HEK293T (cell line): ENCODE measurements at regions not wholly inside any gene's neighbourhood (a gene's known extent, or its start where the extent isn't known, plus 50 kb on each side); places are given as distances from the start of the nearest gene placed in this dataset.

Experiments
- ARNT ChIP-seq: fragments of 450-650 bp; IDR thresholded peaks from 2 replicates; pipeline ENCODE4 v1.6.1; 2017; ENCODE audit warnings: mild to moderate bottlenecking
- BHLHE40 ChIP-seq: fragments of 450-650 bp; IDR thresholded peaks from 2 replicates; pipeline ENCODE4 v1.6.1; 2016; ENCODE audit warnings: mild to moderate bottlenecking, moderate library complexity, borderline replicate concordance
- CTBP1 ChIP-seq: fragments of 450-650 bp; IDR thresholded peaks from 2 replicates; pipeline ENCODE4 v1.6.1; 2016; ENCODE audit warnings: borderline replicate concordance
- ELF4 ChIP-seq: fragments of 450-650 bp; IDR thresholded peaks from 2 replicates; pipeline ENCODE4 v1.6.1; 2017; ENCODE audit warnings: antibody characterized with exemption
- FOXA1 ChIP-seq: fragments of 450-650 bp; IDR thresholded peaks from 2 replicates; pipeline ENCODE4 v1.6.1; 2016; ENCODE audit warnings: mild to moderate bottlenecking
- FOXK2 ChIP-seq: fragments of 450-650 bp; IDR thresholded peaks from 2 replicates; pipeline ENCODE4 v1.6.1; 2016; ENCODE audit warnings: mild to moderate bottlenecking
- FOXM1 ChIP-seq: fragments of 450-650 bp; IDR thresholded peaks from 2 replicates; pipeline ENCODE4 v1.6.1; 2017; ENCODE audit warnings: mild to moderate bottlenecking, borderline replicate concordance
- SP1 ChIP-seq: fragments of 450-650 bp; IDR thresholded peaks from 2 replicates; pipeline ENCODE4 v1.6.1; 2017
- SUZ12 ChIP-seq: fragments of 450-650 bp; IDR thresholded peaks from 2 replicates; pipeline ENCODE4 v1.6.1; 2016; ENCODE audit warnings: mild to moderate bottlenecking
- TARDBP ChIP-seq: fragments of 450-650 bp; IDR thresholded peaks from 2 replicates; pipeline ENCODE4 v1.6.1; 2016
- ZNF384 ChIP-seq: fragments of 450-650 bp; IDR thresholded peaks from 2 replicates; pipeline ENCODE4 v1.6.1; 2016

- TF ChIP-seq TARDBP = no peak
- no peak for TF ChIP-seq SP1
- no peak for TF ChIP-seq ZNF384
- no peak for TF ChIP-seq ELF4
- no peak for TF ChIP-seq FOXA1
- TF ChIP-seq BHLHE40 = no peak
- TF ChIP-seq CTBP1 = no peak
- no peak for TF ChIP-seq ARNT
- no peak for TF ChIP-seq FOXM1
- TF ChIP-seq SUZ12 = no peak
- TF ChIP-seq FOXK2 = no peak
These were observed 84.5 kb upstream of the MCHR2 start for GRCh38 chr6:100078509-100078908.
